ENCODE measurements at regions not wholly inside any gene's neighbourhood (a gene's known extent, or its start where the extent isn't known, plus 50 kb on each side); places are given as distances from the start of the nearest gene placed in this dataset.
A peak's percentile ranks its signal among the peaks of the same experiment; 100 is the strongest.

- peaks cover 5% of the 10 kb centered on the region for H3K9me3 Mint-ChIP-seq
- no peak for ATAC-seq (replicated peaks)
- H3K36me3 Mint-ChIP-seq (ENCODE audit: low read depth), result no peaks in the 10 kb centered on the region
- no peak overlapping the region for H3K4me3 Mint-ChIP-seq
- no peak overlapping the region for H3K27ac Mint-ChIP-seq
- peaks cover 3% of the 10 kb centered on the region for H3K27me3 Mint-ChIP-seq
- H3K4me1 Mint-ChIP-seq, result no peaks in the 10 kb centered on the region
Observed at GRCh38 chr12:107144441-107144840, 51.1 kb upstream of the CRY1 start.

- ATAC-seq (replicated peaks), result no peak
- no peaks in the 10 kb centered on the region for H3K36me3 Mint-ChIP-seq (ENCODE audit: low read depth)
- no peaks in the 10 kb centered on the region for H3K4me1 Mint-ChIP-seq
- H3K27ac Mint-ChIP-seq, result no peak overlapping the region
- peaks cover 5% of the 10 kb centered on the region for H3K9me3 Mint-ChIP-seq
- H3K4me3 Mint-ChIP-seq, result no peak overlapping the region
- peaks cover 3% of the 10 kb centered on the region for H3K27me3 Mint-ChIP-seq
Observed at GRCh38 chr12:107144990-107145389, 51.6 kb upstream of the CRY1 start.

GRCh38 chr12:107145397-107145796 is 52.0 kb upstream of the CRY1 start:
- peaks cover 5% of the 10 kb centered on the region for H3K9me3 Mint-ChIP-seq
- no peak overlapping the region for H3K27ac Mint-ChIP-seq
- H3K36me3 Mint-ChIP-seq (ENCODE audit: low read depth), result no peaks in the 10 kb centered on the region
- no peaks in the 10 kb centered on the region for H3K4me1 Mint-ChIP-seq
- no peak for ATAC-seq (replicated peaks)
- H3K27me3 Mint-ChIP-seq, result peaks cover 3% of the 10 kb centered on the region
- H3K4me3 Mint-ChIP-seq, result no peak overlapping the region

GRCh38 chr12:107148107-107148506 is 54.8 kb upstream of the CRY1 start:
- Mint-ChIP-seq H3K9me3 (peaks cover 5% of the 10 kb centered on the region), H3K4me3 (no peak overlapping the region), H3K27ac (no peak overlapping the region), H3K36me3 (ENCODE audit: low read depth) (no peaks in the 10 kb centered on the region), H3K27me3 (peaks cover 3% of the 10 kb centered on the region), H3K4me1 (no peaks in the 10 kb centered on the region)
- no peak for ATAC-seq (replicated peaks)

- Mint-ChIP-seq H3K27me3 (peaks cover 15% of the 10 kb centered on the region), H3K27ac (no peak overlapping the region), H3K4me1 (no peaks in the 10 kb centered on the region), H3K9me3 (peaks cover 9% of the 10 kb centered on the region), H3K4me3 (no peak overlapping the region), H3K36me3 (ENCODE audit: low read depth) (no peaks in the 10 kb centered on the region)
- ATAC-seq (replicated peaks), result no peak
Observed at GRCh38 chr12:107152315-107152714, 59.0 kb upstream of the CRY1 start.

GRCh38 chr12:107159384-107159900 is 66.1 kb upstream of the CRY1 start:
- H3K27me3 Mint-ChIP-seq, result peaks cover 41% of the 10 kb centered on the region
- no peaks in the 10 kb centered on the region for H3K4me1 Mint-ChIP-seq
- no peak for ATAC-seq (replicated peaks)
- H3K9me3 Mint-ChIP-seq, result no peaks in the 10 kb centered on the region
- no peak overlapping the region for H3K27ac Mint-ChIP-seq
- no peaks in the 10 kb centered on the region for H3K36me3 Mint-ChIP-seq (ENCODE audit: low read depth)
- no peak overlapping the region for H3K4me3 Mint-ChIP-seq

- Mint-ChIP-seq H3K4me3 (no peak overlapping the region), H3K4me1 (no peaks in the 10 kb centered on the region), H3K27ac (no peak overlapping the region), H3K36me3 (ENCODE audit: low read depth) (no peaks in the 10 kb centered on the region), H3K9me3 (no peaks in the 10 kb centered on the region), H3K27me3 (peaks cover 29% of the 10 kb centered on the region)
- ATAC-seq (replicated peaks), result no peak
Observed at GRCh38 chr12:107163413-107163812, 70.1 kb upstream of the CRY1 start.

GRCh38 chr12:107164392-107164791 is 71.0 kb upstream of the CRY1 start:
- H3K27me3 Mint-ChIP-seq, result peaks cover 29% of the 10 kb centered on the region
- peak; percentile 42 for ATAC-seq (replicated peaks)
- no peak overlapping the region for H3K4me3 Mint-ChIP-seq
- no peaks in the 10 kb centered on the region for H3K9me3 Mint-ChIP-seq
- H3K36me3 Mint-ChIP-seq (ENCODE audit: low read depth), result no peaks in the 10 kb centered on the region
- H3K27ac Mint-ChIP-seq, result no peak overlapping the region
- no peaks in the 10 kb centered on the region for H3K4me1 Mint-ChIP-seq

GRCh38 chr12:107165581-107165980 is 72.2 kb upstream of the CRY1 start:
- H3K27me3 Mint-ChIP-seq, result peaks cover 23% of the 10 kb centered on the region
- no peaks in the 10 kb centered on the region for H3K36me3 Mint-ChIP-seq (ENCODE audit: low read depth)
- H3K9me3 Mint-ChIP-seq, result no peaks in the 10 kb centered on the region
- H3K27ac Mint-ChIP-seq, result no peak overlapping the region
- peak; percentile 89 for ATAC-seq (replicated peaks)
- H3K4me1 Mint-ChIP-seq, result no peaks in the 10 kb centered on the region
- H3K4me3 Mint-ChIP-seq, result no peak overlapping the region

- H3K27me3 Mint-ChIP-seq, result peaks cover 7% of the 10 kb centered on the region
- H3K4me1 Mint-ChIP-seq, result no peaks in the 10 kb centered on the region
- no peaks in the 10 kb centered on the region for H3K9me3 Mint-ChIP-seq
- no peak overlapping the region for H3K4me3 Mint-ChIP-seq
- H3K27ac Mint-ChIP-seq, result no peak overlapping the region
- ATAC-seq (replicated peaks), result no peak
- no peaks in the 10 kb centered on the region for H3K36me3 Mint-ChIP-seq (ENCODE audit: low read depth)
Observed at GRCh38 chr12:107167756-107168155, 74.4 kb upstream of the CRY1 start.

GRCh38 chr12:107169200-107169599 is 75.9 kb upstream of the CRY1 start:
- ATAC-seq (replicated peaks), result no peak
- no peak overlapping the region for H3K27ac Mint-ChIP-seq
- no peaks in the 10 kb centered on the region for H3K4me1 Mint-ChIP-seq
- H3K9me3 Mint-ChIP-seq, result no peaks in the 10 kb centered on the region
- H3K27me3 Mint-ChIP-seq, result peaks cover 7% of the 10 kb centered on the region
- no peaks in the 10 kb centered on the region for H3K36me3 Mint-ChIP-seq (ENCODE audit: low read depth)
- H3K4me3 Mint-ChIP-seq, result no peak overlapping the region

GRCh38 chr12:107178776-107179175 is 85.4 kb upstream of the CRY1 start:
- H3K9me3 Mint-ChIP-seq, result no peaks in the 10 kb centered on the region
- H3K4me3 Mint-ChIP-seq, result no peak overlapping the region
- H3K27me3 Mint-ChIP-seq, result peaks cover 26% of the 10 kb centered on the region
- no peak overlapping the region for H3K27ac Mint-ChIP-seq
- no peaks in the 10 kb centered on the region for H3K36me3 Mint-ChIP-seq (ENCODE audit: low read depth)
- peaks cover 4% of the 10 kb centered on the region for H3K4me1 Mint-ChIP-seq
- ATAC-seq (replicated peaks), result no peak

- Mint-ChIP-seq H3K9me3 (no peaks in the 10 kb centered on the region), H3K4me1 (peaks cover 4% of the 10 kb centered on the region), H3K27me3 (peaks cover 34% of the 10 kb centered on the region), H3K27ac (no peak overlapping the region), H3K4me3 (no peak overlapping the region), H3K36me3 (ENCODE audit: low read depth) (no peaks in the 10 kb centered on the region)
- ATAC-seq (replicated peaks), result no peak
Observed at GRCh38 chr12:107179871-107180270, 86.5 kb upstream of the CRY1 start.

- H3K4me1 Mint-ChIP-seq, result peaks cover 4% of the 10 kb centered on the region
- ATAC-seq (replicated peaks), result no peak
- H3K4me3 Mint-ChIP-seq, result no peak overlapping the region
- no peak overlapping the region for H3K27ac Mint-ChIP-seq
- no peaks in the 10 kb centered on the region for H3K9me3 Mint-ChIP-seq
- no peaks in the 10 kb centered on the region for H3K36me3 Mint-ChIP-seq (ENCODE audit: low read depth)
- peaks cover 36% of the 10 kb centered on the region for H3K27me3 Mint-ChIP-seq
Observed at GRCh38 chr12:107180272-107180671, 86.9 kb upstream of the CRY1 start.

GRCh38 chr12:107184359-107184930 is 91.1 kb upstream of the CRY1 start:
- H3K36me3 Mint-ChIP-seq (ENCODE audit: low read depth), result no peaks in the 10 kb centered on the region
- peaks cover 45% of the 10 kb centered on the region for H3K27me3 Mint-ChIP-seq
- no peak overlapping the region for H3K27ac Mint-ChIP-seq
- ATAC-seq (replicated peaks), result no peak
- no peaks in the 10 kb centered on the region for H3K4me1 Mint-ChIP-seq
- H3K9me3 Mint-ChIP-seq, result no peaks in the 10 kb centered on the region
- no peak overlapping the region for H3K4me3 Mint-ChIP-seq

- no peak overlapping the region for H3K27ac Mint-ChIP-seq
- no peak for ATAC-seq (replicated peaks)
- H3K27me3 Mint-ChIP-seq, result peaks cover 7% of the 10 kb centered on the region
- H3K4me1 Mint-ChIP-seq, result no peaks in the 10 kb centered on the region
- H3K36me3 Mint-ChIP-seq (ENCODE audit: low read depth), result no peaks in the 10 kb centered on the region
- no peak overlapping the region for H3K4me3 Mint-ChIP-seq
- H3K9me3 Mint-ChIP-seq, result no peaks in the 10 kb centered on the region
Observed at GRCh38 chr12:107196681-107197080, 103.3 kb upstream of the CRY1 start.

Measured in activated T-helper 17 cell treated with anti-CD3 and anti-CD28 coated beads, Interleukin-2, amount 50 U/mL, for 72 hours (primary cell).